ENCODE measurements at regions not wholly inside any gene's neighbourhood (a gene's known extent, or its start where the extent isn't known, plus 50 kb on each side); places are given as distances from the start of the nearest gene placed in this dataset.
"Not testable (repeated sequence)": the region's sequence is repeated elsewhere in the genome, so short reads cannot be mapped to it uniquely, and the experiment has no call there.

GRCh38 chr7:89687211-89687610 lies 467.1 kb upstream of the STEAP1 start:
- no peaks in the 10 kb centered on the region for H3K4me1 ChIP-seq
- H3K9me3 ChIP-seq = peaks cover 0 to 8% (median 0%) of the 10 kb centered on the region in 12 donors
- intact Hi-C loops (cut with DNase I) = no loop called here
- H3K4me3 ChIP-seq = no peak overlapping the region
- WGBS, 4 donors = 67 to 83% (median 71%) methylated on average over 2 of the region's 2 CpGs
- ATAC-seq (no peak), DNase-seq (no peak)
- H3K27ac ChIP-seq = no peak overlapping the region
- no peaks in the 10 kb centered on the region for H3K36me3 ChIP-seq
- H3K27me3 ChIP-seq = no peaks in the 10 kb centered on the region
- TF ChIP-seq CTCF (IDR thresholded peaks at IDR 0.05) (no peak), POLR2A (IDR thresholded peaks at IDR 0.05) (no peak)

GRCh38 chr7:89695241-89695640 lies 459.0 kb upstream of the STEAP1 start:
- Histone ChIP-seq H3K27ac (no peak overlapping the region), H3K4me1 (no peaks in the 10 kb centered on the region), H3K27me3 (no peaks in the 10 kb centered on the region), H3K9me3 (peaks cover 0 to 42% (median 16%) of the 10 kb centered on the region in 12 donors), H3K36me3 (no peaks in the 10 kb centered on the region), H3K4me3 (no peak overlapping the region)
- ATAC-seq = no peak
- intact Hi-C loops (cut with DNase I) = no loop called here
- TF ChIP-seq CTCF (IDR thresholded peaks at IDR 0.05) (no peak), POLR2A (IDR thresholded peaks at IDR 0.05) (no peak)
- no peak for DNase-seq
- 92 to 100% (median 95%) methylated on average over 2 of the region's 2 CpGs for WGBS, 4 donors

- ATAC-seq = no peak
- no peak overlapping the region for H3K4me3 ChIP-seq
These were observed 440.1 kb upstream of the STEAP1 start for GRCh38 chr7:89714131-89714530.

GRCh38 chr7:89718941-89719340 lies 435.3 kb upstream of the STEAP1 start:
- H3K27me3 ChIP-seq; H3K4me3 ChIP-seq; H3K36me3 ChIP-seq; DNase-seq; ATAC-seq; intact Hi-C loops (cut with DNase I); H3K4me1 ChIP-seq; H3K27ac ChIP-seq; H3K9me3 ChIP-seq: not testable (repeated sequence)
- 91 to 100% (median 98%) methylated on average over 2 of the region's 2 CpGs for WGBS, 4 donors

More at GRCh38 chr7:89714131-89714530, 440.1 kb upstream of the STEAP1 start:
- H3K27ac ChIP-seq = no peak overlapping the region
- H3K4me1 ChIP-seq = no peaks in the 10 kb centered on the region
- intact Hi-C loops (cut with DNase I) = no loop called here
- TF ChIP-seq POLR2A (IDR thresholded peaks at IDR 0.05) (no peak), CTCF (IDR thresholded peaks at IDR 0.05) (no peak)
- H3K9me3 ChIP-seq = no peaks in the 10 kb centered on the region
- no peak for DNase-seq
- no peaks in the 10 kb centered on the region for H3K36me3 ChIP-seq
- WGBS, 4 donors = 68 to 75% (median 74%) methylated on average over 2 of the region's 2 CpGs
- no peaks in the 10 kb centered on the region for H3K27me3 ChIP-seq

GRCh38 chr7:89728481-89728880 lies 425.8 kb upstream of the STEAP1 start:
- Histone ChIP-seq H3K36me3 (no peaks in the 10 kb centered on the region), H3K4me3 (no peak overlapping the region), H3K4me1 (no peaks in the 10 kb centered on the region), H3K9me3 (no peaks in the 10 kb centered on the region), H3K27ac (no peak overlapping the region), H3K27me3 (no peaks in the 10 kb centered on the region)
- DNase-seq (no peak), ATAC-seq (no peak)
- intact Hi-C loops (cut with DNase I) = no loop called here
- TF ChIP-seq CTCF (IDR thresholded peaks at IDR 0.05) (no peak), POLR2A (IDR thresholded peaks at IDR 0.05) (no peak)
- WGBS, 4 donors = 71 to 78% (median 72%) methylated on average over 5 of the region's 5 CpGs

Data from heart left ventricle (tissue), 16 donors.